ENCODE measurements at regions not wholly inside any gene's neighbourhood (a gene's known extent, or its start where the extent isn't known, plus 50 kb on each side); places are given as distances from the start of the nearest gene placed in this dataset.

DNA sequence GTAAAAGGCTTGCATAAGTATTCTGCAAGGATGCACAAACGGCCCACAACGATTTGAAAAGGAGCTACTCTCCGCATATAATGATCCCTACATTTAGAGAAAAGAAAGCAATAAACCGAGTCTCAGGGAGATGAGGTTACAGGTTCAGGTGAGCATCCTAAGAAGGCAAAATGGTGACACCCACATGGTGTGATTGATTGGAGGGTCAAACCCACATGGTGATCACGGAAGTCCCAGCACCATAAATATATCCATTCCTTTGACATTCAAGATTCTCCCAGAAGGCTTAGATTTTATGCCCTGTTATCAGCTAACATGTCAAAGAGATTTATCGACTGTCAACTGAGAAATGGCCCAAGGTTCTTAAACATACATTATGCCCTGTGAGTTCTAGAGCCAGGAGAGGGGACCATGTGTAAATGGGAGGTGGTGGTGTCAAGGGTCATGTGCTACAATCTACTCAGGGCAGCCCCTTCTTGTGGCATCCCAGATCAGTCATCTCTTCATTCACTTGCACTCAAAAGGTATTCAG, 282.2 kb downstream of the EMP1 start:
- no peak for TF ChIP-seq SPI1 (IDR thresholded peaks at IDR 0.05; ENCODE audit: borderline replicate concordance, low read depth)
- TF ChIP-seq, protein P1, sequence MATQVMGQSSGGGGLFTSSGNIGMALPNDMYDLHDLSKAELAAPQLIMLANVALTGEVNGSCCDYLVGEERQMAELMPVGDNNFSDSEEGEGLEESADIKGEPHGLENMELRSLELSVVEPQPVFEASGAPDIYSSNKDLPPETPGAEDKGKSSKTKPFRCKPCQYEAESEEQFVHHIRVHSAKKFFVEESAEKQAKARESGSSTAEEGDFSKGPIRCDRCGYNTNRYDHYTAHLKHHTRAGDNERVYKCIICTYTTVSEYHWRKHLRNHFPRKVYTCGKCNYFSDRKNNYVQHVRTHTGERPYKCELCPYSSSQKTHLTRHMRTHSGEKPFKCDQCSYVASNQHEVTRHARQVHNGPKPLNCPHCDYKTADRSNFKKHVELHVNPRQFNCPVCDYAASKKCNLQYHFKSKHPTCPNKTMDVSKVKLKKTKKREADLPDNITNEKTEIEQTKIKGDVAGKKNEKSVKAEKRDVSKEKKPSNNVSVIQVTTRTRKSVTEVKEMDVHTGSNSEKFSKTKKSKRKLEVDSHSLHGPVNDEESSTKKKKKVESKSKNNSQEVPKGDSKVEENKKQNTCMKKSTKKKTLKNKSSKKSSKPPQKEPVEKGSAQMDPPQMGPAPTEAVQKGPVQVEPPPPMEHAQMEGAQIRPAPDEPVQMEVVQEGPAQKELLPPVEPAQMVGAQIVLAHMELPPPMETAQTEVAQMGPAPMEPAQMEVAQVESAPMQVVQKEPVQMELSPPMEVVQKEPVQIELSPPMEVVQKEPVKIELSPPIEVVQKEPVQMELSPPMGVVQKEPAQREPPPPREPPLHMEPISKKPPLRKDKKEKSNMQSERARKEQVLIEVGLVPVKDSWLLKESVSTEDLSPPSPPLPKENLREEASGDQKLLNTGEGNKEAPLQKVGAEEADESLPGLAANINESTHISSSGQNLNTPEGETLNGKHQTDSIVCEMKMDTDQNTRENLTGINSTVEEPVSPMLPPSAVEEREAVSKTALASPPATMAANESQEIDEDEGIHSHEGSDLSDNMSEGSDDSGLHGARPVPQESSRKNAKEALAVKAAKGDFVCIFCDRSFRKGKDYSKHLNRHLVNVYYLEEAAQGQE (IDR thresholded peaks at IDR 0.05; ENCODE audit: insufficient replicate concordance, low read depth), result no peak
- TF ChIP-seq POLR2AphosphoS5 (IDR thresholded peaks at IDR 0.05; ENCODE audit: low read depth), result no peak
- TF ChIP-seq GABPA (IDR thresholded peaks at IDR 0.05; ENCODE audit: low read depth), result no peak
- TF ChIP-seq, protein P2, sequence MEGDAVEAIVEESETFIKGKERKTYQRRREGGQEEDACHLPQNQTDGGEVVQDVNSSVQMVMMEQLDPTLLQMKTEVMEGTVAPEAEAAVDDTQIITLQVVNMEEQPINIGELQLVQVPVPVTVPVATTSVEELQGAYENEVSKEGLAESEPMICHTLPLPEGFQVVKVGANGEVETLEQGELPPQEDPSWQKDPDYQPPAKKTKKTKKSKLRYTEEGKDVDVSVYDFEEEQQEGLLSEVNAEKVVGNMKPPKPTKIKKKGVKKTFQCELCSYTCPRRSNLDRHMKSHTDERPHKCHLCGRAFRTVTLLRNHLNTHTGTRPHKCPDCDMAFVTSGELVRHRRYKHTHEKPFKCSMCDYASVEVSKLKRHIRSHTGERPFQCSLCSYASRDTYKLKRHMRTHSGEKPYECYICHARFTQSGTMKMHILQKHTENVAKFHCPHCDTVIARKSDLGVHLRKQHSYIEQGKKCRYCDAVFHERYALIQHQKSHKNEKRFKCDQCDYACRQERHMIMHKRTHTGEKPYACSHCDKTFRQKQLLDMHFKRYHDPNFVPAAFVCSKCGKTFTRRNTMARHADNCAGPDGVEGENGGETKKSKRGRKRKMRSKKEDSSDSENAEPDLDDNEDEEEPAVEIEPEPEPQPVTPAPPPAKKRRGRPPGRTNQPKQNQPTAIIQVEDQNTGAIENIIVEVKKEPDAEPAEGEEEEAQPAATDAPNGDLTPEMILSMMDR (IDR thresholded peaks at IDR 0.05; ENCODE audit: insufficient read depth, low read length), result no peak
- Histone ChIP-seq H3K27me3 (ENCODE audit: insufficient read depth, poor library complexity, severe bottlenecking) (no peaks in the 10 kb centered on the region), H3K27ac (replicated peaks) (no peak overlapping the region), H3K4me3 (replicated peaks; ENCODE audit: insufficient read depth, low read length) (no peak overlapping the region)
- no peak for DNase-seq (ENCODE audit: low read depth in 1 of 2, low spot score in 1 of 2)

DNA sequence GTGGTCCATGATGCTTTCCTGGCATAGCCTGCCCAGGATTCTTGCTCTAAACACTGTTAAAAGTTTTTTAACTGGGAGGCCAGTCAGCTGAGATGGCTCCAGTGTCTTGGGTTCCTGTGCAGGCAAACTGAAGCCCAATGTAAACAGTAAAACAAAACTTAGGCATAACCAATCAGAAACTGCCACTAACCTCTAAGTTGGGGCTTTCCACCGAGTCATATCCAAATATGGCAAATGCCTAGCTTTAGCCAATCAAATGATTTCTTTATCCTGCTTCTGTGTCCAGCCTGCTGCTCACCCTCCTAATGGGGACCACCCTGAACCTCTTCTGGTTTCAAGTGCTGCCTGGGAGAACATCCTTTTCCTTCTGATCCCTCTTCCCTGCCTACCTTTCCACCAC, 277.9 kb downstream of the EMP1 start:
- TF ChIP-seq GABPA (IDR thresholded peaks at IDR 0.05; ENCODE audit: low read depth) (no peak), SPI1 (IDR thresholded peaks at IDR 0.05; ENCODE audit: borderline replicate concordance, low read depth) (no peak), POLR2AphosphoS5 (IDR thresholded peaks at IDR 0.05; ENCODE audit: low read depth) (no peak)
- TF ChIP-seq, protein P2 (IDR thresholded peaks at IDR 0.05; ENCODE audit: insufficient read depth, low read length), result no peak
- TF ChIP-seq, protein P1 (IDR thresholded peaks at IDR 0.05; ENCODE audit: insufficient replicate concordance, low read depth), result no peak
- Histone ChIP-seq H3K27me3 (ENCODE audit: insufficient read depth, poor library complexity, severe bottlenecking) (no peaks in the 10 kb centered on the region), H3K27ac (replicated peaks) (no peak overlapping the region), H3K4me3 (replicated peaks; ENCODE audit: insufficient read depth, low read length) (no peak overlapping the region)
- no peak for DNase-seq (ENCODE audit: low read depth in 1 of 2, low spot score in 1 of 2)

DNA sequence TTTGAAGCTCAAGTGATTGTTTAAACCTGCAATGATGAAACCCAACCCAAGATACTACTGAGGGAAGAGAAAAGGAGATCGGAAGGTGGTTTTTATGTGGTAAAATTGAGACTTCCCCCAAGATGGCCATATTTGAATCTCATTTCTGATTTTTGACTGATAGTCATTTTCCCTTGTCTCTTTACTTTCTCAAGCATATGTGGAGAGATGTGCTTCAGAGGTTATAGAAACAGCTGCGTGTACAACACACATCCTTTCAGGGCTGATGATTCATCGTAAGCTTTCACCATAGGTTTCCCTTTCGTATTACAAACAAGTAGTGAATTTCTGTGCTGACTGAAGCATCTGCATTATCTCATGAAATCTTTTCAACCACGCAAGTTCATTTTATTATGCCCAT, 276.2 kb downstream of the EMP1 start:
- H3K4me3 ChIP-seq (replicated peaks; ENCODE audit: insufficient read depth, low read length), result no peak overlapping the region
- no peak for DNase-seq (ENCODE audit: low read depth in 1 of 2, low spot score in 1 of 2)
- no peak overlapping the region for H3K27ac ChIP-seq (replicated peaks)
- no peaks in the 10 kb centered on the region for H3K27me3 ChIP-seq (ENCODE audit: insufficient read depth, poor library complexity, severe bottlenecking)
- TF ChIP-seq, protein P1 (IDR thresholded peaks at IDR 0.05; ENCODE audit: insufficient replicate concordance, low read depth), result no peak
- no peak for TF ChIP-seq POLR2AphosphoS5 (IDR thresholded peaks at IDR 0.05; ENCODE audit: low read depth)
- TF ChIP-seq GABPA (IDR thresholded peaks at IDR 0.05; ENCODE audit: low read depth), result no peak
- no peak for TF ChIP-seq SPI1 (IDR thresholded peaks at IDR 0.05; ENCODE audit: borderline replicate concordance, low read depth)
- TF ChIP-seq, protein P2 (IDR thresholded peaks at IDR 0.05; ENCODE audit: insufficient read depth, low read length), result no peak
